HG03378 (cell line): ENCODE measurements at regions not wholly inside any gene's neighbourhood (a gene's known extent, or its start where the extent isn't known, plus 50 kb on each side); places are given as distances from the start of the nearest gene placed in this dataset.

Experiments used
- ATAC-seq: cut with Tn5 transposase; IDR thresholded peaks from one replicate; pipeline ENCODE4 v1.9.1; 2021; ENCODE audit warnings: mild to moderate bottlenecking, moderate library complexity; ENCODE audit not compliant: unreplicated experiment

GRCh38 chr2:195606179-195606578 is 50.8 kb upstream of the SLC39A10 start:
- ATAC-seq: no peak

- no peak for ATAC-seq
These were observed 52.3 kb upstream of the SLC39A10 start for GRCh38 chr2:195604706-195605105.

- no peak for ATAC-seq
These were observed 53.0 kb upstream of the SLC39A10 start for GRCh38 chr2:195603998-195604397.

- ATAC-seq: no peak
These were observed 53.6 kb upstream of the SLC39A10 start for GRCh38 chr2:195603408-195603807.

- no peak for ATAC-seq
These were observed 54.3 kb upstream of the SLC39A10 start for GRCh38 chr2:195602687-195603086.

- ATAC-seq: no peak
These were observed 55.7 kb upstream of the SLC39A10 start for GRCh38 chr2:195601361-195601760.

GRCh38 chr2:195600778-195601177 is 56.2 kb upstream of the SLC39A10 start:
- ATAC-seq: no peak

- ATAC-seq: no peak
These were observed 60.2 kb upstream of the SLC39A10 start for GRCh38 chr2:195596840-195597239.

- ATAC-seq: no peak
These were observed 61.2 kb upstream of the SLC39A10 start for GRCh38 chr2:195595825-195596224.

- ATAC-seq: no peak
These were observed 61.9 kb upstream of the SLC39A10 start for GRCh38 chr2:195594919-195595694.

- ATAC-seq: peak; percentile 70
These were observed 62.8 kb upstream of the SLC39A10 start for GRCh38 chr2:195594248-195594647.

- ATAC-seq: no peak
These were observed 64.9 kb upstream of the SLC39A10 start for GRCh38 chr2:195592105-195592504.

- ATAC-seq: no peak
These were observed 66.2 kb upstream of the SLC39A10 start for GRCh38 chr2:195590861-195591205.

- ATAC-seq: no peak
These were observed 66.7 kb upstream of the SLC39A10 start for GRCh38 chr2:195590199-195590860.

- ATAC-seq: no peak
These were observed 69.1 kb upstream of the SLC39A10 start for GRCh38 chr2:195587966-195588365.

- ATAC-seq: no peak
These were observed 70.8 kb upstream of the SLC39A10 start for GRCh38 chr2:195586062-195586714.

- ATAC-seq: no peak
These were observed 74.8 kb upstream of the SLC39A10 start for GRCh38 chr2:195582188-195582587.

- peak; percentile 77 for ATAC-seq
These were observed 77.1 kb upstream of the SLC39A10 start for GRCh38 chr2:195579776-195580555.

GRCh38 chr2:195575879-195576401 is 81.1 kb upstream of the SLC39A10 start:
- peak; percentile 72 for ATAC-seq

GRCh38 chr2:195575016-195575415 is 82.0 kb upstream of the SLC39A10 start:
- no peak for ATAC-seq

GRCh38 chr2:195574312-195574711 is 82.7 kb upstream of the SLC39A10 start:
- no peak for ATAC-seq
